ENCODE measurements at regions not wholly inside any gene's neighbourhood (a gene's known extent, or its start where the extent isn't known, plus 50 kb on each side); places are given as distances from the start of the nearest gene placed in this dataset.

GRCh38 chr17:65477600-65477999, 83.8 kb downstream of the AXIN2 start:
- DNase-seq = no peak

GRCh38 chr17:65474660-65475059, 86.8 kb downstream of the AXIN2 start:
- DNase-seq = no peak

- DNase-seq = no peak
Measured at GRCh38 chr17:65473985-65474384, 87.5 kb downstream of the AXIN2 start.

GRCh38 chr17:65473363-65473762, 88.1 kb downstream of the AXIN2 start:
- DNase-seq = no peak

- DNase-seq = no peak
Measured at GRCh38 chr17:65472666-65473309, 88.7 kb downstream of the AXIN2 start.

- no peak for DNase-seq
Measured at GRCh38 chr17:65470783-65471182, 90.7 kb downstream of the AXIN2 start.

GRCh38 chr17:65468321-65468720, 93.1 kb downstream of the AXIN2 start:
- no peak for DNase-seq

- no peak for DNase-seq
Measured at GRCh38 chr17:65467156-65467555, 94.3 kb downstream of the AXIN2 start.

GRCh38 chr17:65466547-65466946, 94.9 kb downstream of the AXIN2 start:
- DNase-seq = no peak

GRCh38 chr17:65463242-65463641, 98.2 kb downstream of the AXIN2 start:
- DNase-seq = no peak

- DNase-seq = no peak
Measured at GRCh38 chr17:65459677-65460347, 101.6 kb downstream of the AXIN2 start.

GRCh38 chr17:65457635-65458257, 103.7 kb downstream of the AXIN2 start:
- no peak for DNase-seq

- no peak for DNase-seq
Measured at GRCh38 chr17:65457183-65457582, 104.3 kb downstream of the AXIN2 start.

- no peak for DNase-seq
Measured at GRCh38 chr17:65456368-65457151, 104.9 kb downstream of the AXIN2 start.

- DNase-seq = no peak
Measured at GRCh38 chr17:65455972-65456343, 105.5 kb downstream of the AXIN2 start.

- DNase-seq = no peak
Measured at GRCh38 chr17:65455154-65455971, 106.1 kb downstream of the AXIN2 start.

- no peak for DNase-seq
Measured at GRCh38 chr17:65453204-65453931, 108.1 kb downstream of the AXIN2 start.

GRCh38 chr17:65449495-65449894, 112.0 kb downstream of the AXIN2 start:
- DNase-seq = no peak

GRCh38 chr17:65447823-65448222, 113.6 kb downstream of the AXIN2 start:
- no peak for DNase-seq

- no peak for DNase-seq
Measured at GRCh38 chr17:65446838-65447526, 114.5 kb downstream of the AXIN2 start.

- DNase-seq = no peak
Measured at GRCh38 chr17:65446043-65446442, 115.4 kb downstream of the AXIN2 start.

Data from NCI-H526 (cell line).